ENCODE measurements at regions not wholly inside any gene's neighbourhood (a gene's known extent, or its start where the extent isn't known, plus 50 kb on each side); places are given as distances from the start of the nearest gene placed in this dataset.

- DNase-seq, result peak; percentile 74
- Mint-ChIP-seq H3K4me1 (peaks cover 16% of the 10 kb centered on the region), H3K27me3 (ENCODE audit: insufficient read depth) (peaks cover 1% of the 10 kb centered on the region), H3K36me3 (ENCODE audit: low read depth) (no peaks in the 10 kb centered on the region), H3K9me3 (no peaks in the 10 kb centered on the region), H3K4me3 (no peak overlapping the region), H3K27ac (no peak overlapping the region)
- Histone ChIP-seq H3K27me3 (ENCODE audit: control insufficient read depth, insufficient read depth, low read length, poor library complexity, severe bottlenecking) (peaks cover 11% of the 10 kb centered on the region), H3K9me3 (ENCODE audit: control insufficient read depth, low read length) (no peaks in the 10 kb centered on the region), H3K4me3 (ENCODE audit: low read length) (no peak overlapping the region), H3K27ac (ENCODE audit: low read depth, low read length) (no peak overlapping the region), H3K36me3 (ENCODE audit: control insufficient read depth, insufficient read depth, low read length) (no peaks in the 10 kb centered on the region), H3K4me1 (ENCODE audit: control insufficient read depth, insufficient read depth, low read length) (no peaks in the 10 kb centered on the region), H3K9ac (ENCODE audit: extremely low read depth, low read length, poor library complexity, severe bottlenecking) (no peak overlapping the region)
- TF ChIP-seq, protein P1, sequence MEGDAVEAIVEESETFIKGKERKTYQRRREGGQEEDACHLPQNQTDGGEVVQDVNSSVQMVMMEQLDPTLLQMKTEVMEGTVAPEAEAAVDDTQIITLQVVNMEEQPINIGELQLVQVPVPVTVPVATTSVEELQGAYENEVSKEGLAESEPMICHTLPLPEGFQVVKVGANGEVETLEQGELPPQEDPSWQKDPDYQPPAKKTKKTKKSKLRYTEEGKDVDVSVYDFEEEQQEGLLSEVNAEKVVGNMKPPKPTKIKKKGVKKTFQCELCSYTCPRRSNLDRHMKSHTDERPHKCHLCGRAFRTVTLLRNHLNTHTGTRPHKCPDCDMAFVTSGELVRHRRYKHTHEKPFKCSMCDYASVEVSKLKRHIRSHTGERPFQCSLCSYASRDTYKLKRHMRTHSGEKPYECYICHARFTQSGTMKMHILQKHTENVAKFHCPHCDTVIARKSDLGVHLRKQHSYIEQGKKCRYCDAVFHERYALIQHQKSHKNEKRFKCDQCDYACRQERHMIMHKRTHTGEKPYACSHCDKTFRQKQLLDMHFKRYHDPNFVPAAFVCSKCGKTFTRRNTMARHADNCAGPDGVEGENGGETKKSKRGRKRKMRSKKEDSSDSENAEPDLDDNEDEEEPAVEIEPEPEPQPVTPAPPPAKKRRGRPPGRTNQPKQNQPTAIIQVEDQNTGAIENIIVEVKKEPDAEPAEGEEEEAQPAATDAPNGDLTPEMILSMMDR (conservative IDR thresholded peaks at IDR 0.05), result peak; percentile 77
- WGBS, 2 experiments (ENCODE audit: insufficient coverage in 1 of 2, insufficient read length in 1 of 2), result 70 to 92% methylated on average over 3 to 5 of the region's 5 CpGs
These were observed 291.5 kb downstream of the ZSWIM6 start for GRCh38 chr5:61623401-61624069.

- Histone ChIP-seq H3K4me1 (ENCODE audit: control insufficient read depth, insufficient read depth, low read length) (no peaks in the 10 kb centered on the region), H3K9me3 (ENCODE audit: control insufficient read depth, low read length) (no peaks in the 10 kb centered on the region), H3K27ac (ENCODE audit: low read depth, low read length) (peak overlapping the region; percentile 5), H3K36me3 (ENCODE audit: control insufficient read depth, insufficient read depth, low read length) (no peaks in the 10 kb centered on the region), H3K4me3 (ENCODE audit: low read length) (no peak overlapping the region), H3K27me3 (ENCODE audit: control insufficient read depth, insufficient read depth, low read length, poor library complexity, severe bottlenecking) (peaks cover 11% of the 10 kb centered on the region), H3K9ac (ENCODE audit: extremely low read depth, low read length, poor library complexity, severe bottlenecking) (no peak overlapping the region)
- Mint-ChIP-seq H3K36me3 (ENCODE audit: low read depth) (no peaks in the 10 kb centered on the region), H3K4me1 (peaks cover 16% of the 10 kb centered on the region), H3K4me3 (peak overlapping the region; percentile 64), H3K27me3 (ENCODE audit: insufficient read depth) (no peaks in the 10 kb centered on the region), H3K27ac (no peak overlapping the region), H3K9me3 (peaks cover 3% of the 10 kb centered on the region)
- TF ChIP-seq, protein P1 (conservative IDR thresholded peaks at IDR 0.05), result no peak
- no peak for DNase-seq
- 88 to 100% methylated on average over 1 to 3 of the region's 3 CpGs for WGBS, 2 experiments (ENCODE audit: insufficient coverage in 1 of 2, insufficient read length in 1 of 2)
These were observed 292.6 kb downstream of the ZSWIM6 start for GRCh38 chr5:61624553-61625136.

GRCh38 chr5:61625137-61625561 is 293.1 kb downstream of the ZSWIM6 start:
- H3K4me1 ChIP-seq (ENCODE audit: control insufficient read depth, insufficient read depth, low read length), result no peaks in the 10 kb centered on the region
- H3K36me3 ChIP-seq (ENCODE audit: control insufficient read depth, insufficient read depth, low read length), result no peaks in the 10 kb centered on the region
- H3K9ac ChIP-seq (ENCODE audit: extremely low read depth, low read length, poor library complexity, severe bottlenecking), result peak overlapping the region; percentile 38
- Mint-ChIP-seq H3K27me3 (ENCODE audit: insufficient read depth) (no peaks in the 10 kb centered on the region), H3K27ac (no peak overlapping the region), H3K4me1 (peaks cover 16% of the 10 kb centered on the region), H3K36me3 (ENCODE audit: low read depth) (no peaks in the 10 kb centered on the region), H3K9me3 (peaks cover 3% of the 10 kb centered on the region), H3K4me3 (peak overlapping the region; percentile 64)
- TF ChIP-seq, protein P1 (conservative IDR thresholded peaks at IDR 0.05), result no peak
- no peaks in the 10 kb centered on the region for H3K9me3 ChIP-seq (ENCODE audit: control insufficient read depth, low read length)
- no peak for DNase-seq
- H3K27ac ChIP-seq (ENCODE audit: low read depth, low read length), result peak overlapping the region; percentile 12
- peak overlapping the region; percentile 68 for H3K4me3 ChIP-seq (ENCODE audit: low read length)
- peaks cover 11% of the 10 kb centered on the region for H3K27me3 ChIP-seq (ENCODE audit: control insufficient read depth, insufficient read depth, low read length, poor library complexity, severe bottlenecking)
- 36 to 46% methylated on average over 10 to 11 of the region's 11 CpGs for WGBS, 2 experiments (ENCODE audit: insufficient coverage in 1 of 2, insufficient read length in 1 of 2)
